NCI-H2171 treated with DMSO at 0.1 percent for 48 hours (cell line): ENCODE measurements at regions not wholly inside any gene's neighbourhood (a gene's known extent, or its start where the extent isn't known, plus 50 kb on each side); places are given as distances from the start of the nearest gene placed in this dataset.
A peak's percentile ranks its signal among the peaks of the same experiment; 100 is the strongest.

Experiments
- DNase-seq: peaks from one replicate; lab custom pipeline; 2025; lab: John Stamatoyannopoulos, UW

GRCh38 chr14:86613126-86613525 is 1083.2 kb downstream of the FLRT2 start:
- DNase-seq, result no peak

- DNase-seq, result no peak
These were observed 1074.6 kb downstream of the FLRT2 start for GRCh38 chr14:86604561-86604960.

- no peak for DNase-seq
These were observed 1072.3 kb downstream of the FLRT2 start for GRCh38 chr14:86602263-86602662.

GRCh38 chr14:86601813-86602212 is 1071.9 kb downstream of the FLRT2 start:
- DNase-seq, result no peak

- no peak for DNase-seq
These were observed 1067.3 kb downstream of the FLRT2 start for GRCh38 chr14:86597279-86597678.

GRCh38 chr14:86596024-86596423 is 1066.1 kb downstream of the FLRT2 start:
- DNase-seq, result no peak

GRCh38 chr14:86575141-86575540 is 1045.2 kb downstream of the FLRT2 start:
- DNase-seq, result no peak

GRCh38 chr14:86574778-86575129 is 1044.8 kb downstream of the FLRT2 start:
- no peak for DNase-seq

- no peak for DNase-seq
These were observed 1044.3 kb downstream of the FLRT2 start for GRCh38 chr14:86574051-86574777.

- no peak for DNase-seq
These were observed 1040.4 kb downstream of the FLRT2 start for GRCh38 chr14:86570371-86570770.

- DNase-seq, result peak; percentile 35
These were observed 1013.6 kb downstream of the FLRT2 start for GRCh38 chr14:86543521-86543920.

- peak; percentile 92 for DNase-seq
These were observed 1012.0 kb downstream of the FLRT2 start for GRCh38 chr14:86541972-86542371.

GRCh38 chr14:86540636-86541247 is 1010.8 kb downstream of the FLRT2 start:
- DNase-seq, result no peak

- DNase-seq, result no peak
These were observed 1009.6 kb downstream of the FLRT2 start for GRCh38 chr14:86539361-86540070.

GRCh38 chr14:86533834-86534233 is 1003.9 kb downstream of the FLRT2 start:
- no peak for DNase-seq

GRCh38 chr14:86532219-86532618 is 1002.3 kb downstream of the FLRT2 start:
- no peak for DNase-seq

GRCh38 chr14:86530457-86530856 is 1000.5 kb downstream of the FLRT2 start:
- no peak for DNase-seq

GRCh38 chr14:86527312-86527711 is 997.4 kb downstream of the FLRT2 start:
- no peak for DNase-seq

- DNase-seq, result no peak
These were observed 995.7 kb downstream of the FLRT2 start for GRCh38 chr14:86525673-86526072.

- DNase-seq, result no peak
These were observed 991.9 kb downstream of the FLRT2 start for GRCh38 chr14:86521843-86522242.

GRCh38 chr14:86521031-86521730 is 991.2 kb downstream of the FLRT2 start:
- DNase-seq, result no peak

GRCh38 chr14:86518298-86518697 is 988.4 kb downstream of the FLRT2 start:
- DNase-seq, result peak; percentile 30

GRCh38 chr14:86515195-86515594 is 985.3 kb downstream of the FLRT2 start:
- DNase-seq, result no peak
